GM19351 (cell line): ENCODE measurements at regions not wholly inside any gene's neighbourhood (a gene's known extent, or its start where the extent isn't known, plus 50 kb on each side); places are given as distances from the start of the nearest gene placed in this dataset.
"Not testable (repeated sequence)": the region's sequence is repeated elsewhere in the genome, so short reads cannot be mapped to it uniquely, and the experiment has no call there.

ENCODE experiments used
- ATAC-seq: cut with Tn5 transposase; IDR thresholded peaks from one replicate; pipeline ENCODE4 v1.9.1; 2021; ENCODE audit warnings: mild to moderate bottlenecking, moderate library complexity; ENCODE audit not compliant: unreplicated experiment

GRCh38 chr12:93078577-93078976 is 149.5 kb upstream of the EEA1 start:
- ATAC-seq = no peak

DNA sequence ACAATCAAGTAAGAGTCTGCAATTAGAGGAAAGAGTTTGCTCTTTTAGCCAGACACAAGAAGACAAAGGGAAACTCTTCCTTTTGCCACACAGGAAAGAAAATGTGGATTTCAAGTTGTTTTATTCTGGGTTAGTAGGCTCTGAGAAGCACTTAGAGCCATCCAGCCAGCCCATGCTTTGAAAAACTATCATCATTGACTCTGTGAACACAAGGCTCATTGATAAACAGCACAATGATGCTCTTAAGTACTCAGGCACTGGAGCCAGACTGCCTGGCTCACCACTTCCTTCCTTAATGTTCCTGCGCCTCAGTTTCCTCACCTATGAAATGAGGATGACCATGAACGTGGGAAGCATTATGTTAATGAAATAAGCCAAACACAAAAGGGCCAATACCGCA is 150.2 kb upstream of the EEA1 start:
- no peak for ATAC-seq

GRCh38 chr12:93079976-93080375 is 150.9 kb upstream of the EEA1 start:
- no peak for ATAC-seq

DNA sequence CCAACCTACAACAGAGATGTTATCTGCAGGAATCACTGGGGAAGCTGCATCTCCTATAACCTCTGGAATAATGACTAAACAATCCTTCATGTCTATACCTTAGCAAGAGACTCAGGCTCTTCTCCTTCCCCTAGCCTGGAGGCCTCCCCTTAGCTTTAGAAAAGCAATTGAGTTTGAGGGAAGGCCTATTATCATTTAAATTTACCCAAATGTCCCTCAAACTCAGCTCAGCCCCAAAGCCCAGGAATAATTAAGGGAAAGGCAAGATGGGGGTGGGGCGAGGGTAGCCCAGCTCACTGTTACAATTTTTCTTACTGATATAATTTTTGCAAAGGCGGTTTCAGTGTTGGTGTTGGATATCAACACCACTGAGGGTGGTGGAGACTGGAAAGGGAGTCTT is 151.4 kb upstream of the EEA1 start:
- no peak for ATAC-seq

- ATAC-seq = no peak
Observed at GRCh38 chr12:93080994-93081809, 152.1 kb upstream of the EEA1 start.

- ATAC-seq = no peak
Observed at GRCh38 chr12:93081810-93082165, 152.7 kb upstream of the EEA1 start.

- ATAC-seq = no peak
Observed at GRCh38 chr12:93085383-93086287, 156.5 kb upstream of the EEA1 start.

- ATAC-seq = no peak
Observed at GRCh38 chr12:93086288-93086727, 157.2 kb upstream of the EEA1 start.

DNA sequence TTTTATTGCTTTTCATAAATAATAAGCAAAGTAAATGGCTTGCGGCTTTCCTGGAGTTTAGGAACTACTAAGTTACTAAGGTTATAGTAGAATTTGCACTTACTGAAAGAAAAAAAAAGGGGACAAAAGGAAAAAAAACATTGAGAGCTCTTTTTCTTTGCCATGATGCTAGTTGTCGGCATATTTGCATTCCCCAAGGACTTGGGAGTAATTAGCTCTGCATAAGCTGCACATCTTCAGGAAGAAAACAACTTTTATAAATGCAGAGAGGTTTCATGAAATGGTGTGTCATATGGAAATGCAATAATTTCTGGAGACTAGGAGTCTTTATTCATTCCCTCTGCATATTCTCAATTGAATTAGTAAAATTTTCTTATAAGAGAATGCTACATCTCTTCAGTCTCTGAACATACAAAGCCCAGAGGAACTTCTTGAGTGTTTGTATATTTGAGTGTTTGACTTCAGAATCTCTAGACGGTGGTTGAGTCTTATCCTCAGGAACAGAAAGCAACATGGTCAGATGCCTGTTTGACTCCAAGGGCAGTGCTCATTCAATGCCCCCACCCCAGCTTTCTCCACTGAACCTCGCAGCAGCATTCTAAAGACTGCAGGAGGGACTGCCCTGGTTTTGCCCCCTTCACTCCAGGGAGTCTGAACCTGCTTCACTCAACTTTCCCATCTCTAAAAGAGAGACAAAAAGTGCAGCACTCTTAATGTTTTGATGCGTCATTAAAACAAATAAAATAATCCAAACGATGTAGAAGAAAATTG is 158.9 kb upstream of the EEA1 start:
- ATAC-seq = no peak

DNA sequence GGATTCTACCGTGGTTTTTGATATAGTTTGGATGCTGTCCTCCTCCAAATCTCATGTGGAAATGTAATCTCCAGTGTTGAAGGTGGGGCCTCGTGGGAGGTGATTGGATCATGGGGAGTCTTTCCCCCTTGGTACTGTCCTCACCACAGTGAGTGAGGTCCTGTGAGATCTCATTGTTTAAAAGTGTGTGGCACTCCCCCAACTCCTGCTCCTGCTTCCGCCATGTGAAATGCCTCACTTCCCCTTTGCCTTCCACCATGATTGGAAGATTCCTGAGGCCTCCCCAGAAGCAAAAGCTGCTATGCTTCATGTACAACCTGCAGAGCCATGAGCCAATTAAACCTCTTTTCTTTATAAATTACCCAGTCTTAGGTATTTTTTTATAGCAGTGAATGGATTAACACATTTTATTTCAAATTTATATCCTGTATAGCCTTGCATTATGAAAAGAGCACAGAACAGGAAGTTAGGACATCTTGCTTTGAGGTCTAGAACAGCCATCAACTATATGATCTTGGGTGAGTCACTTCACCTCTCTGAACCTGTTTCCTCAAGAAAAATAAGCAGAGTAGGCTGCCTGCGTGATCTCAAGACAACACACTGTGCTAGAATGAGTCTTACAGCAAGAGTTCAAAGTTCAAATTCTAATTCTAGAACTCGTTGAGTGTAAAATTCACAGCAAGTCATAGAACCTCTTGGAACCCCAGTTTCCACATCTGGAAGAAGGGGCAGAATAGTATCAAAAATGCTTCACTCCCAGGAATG is 160.9 kb upstream of the EEA1 start:
- ATAC-seq = peak; percentile 66

DNA sequence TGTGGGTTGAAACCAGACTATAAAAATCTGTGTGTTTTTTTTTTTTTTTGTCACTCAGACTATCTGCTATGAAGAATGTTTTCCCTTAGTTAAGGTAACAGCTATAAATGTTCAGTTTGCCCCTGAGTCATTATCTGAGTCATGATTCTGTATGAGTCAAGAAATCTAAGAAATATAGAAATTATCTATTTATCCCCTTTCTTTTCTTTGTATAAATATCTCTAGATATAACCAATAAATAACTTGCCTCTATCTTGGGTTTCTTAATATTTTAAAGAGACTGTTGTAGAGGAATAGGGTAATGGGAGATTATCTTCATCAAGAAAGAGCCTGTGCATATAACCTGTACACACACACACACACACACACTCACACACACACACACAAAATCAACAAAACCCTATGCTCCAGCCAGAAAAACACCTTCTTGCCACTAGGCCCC is 161.7 kb upstream of the EEA1 start:
- ATAC-seq = no peak

GRCh38 chr12:93091886-93092648 is 163.0 kb upstream of the EEA1 start:
- no peak for ATAC-seq

GRCh38 chr12:93092649-93092945 is 163.5 kb upstream of the EEA1 start:
- ATAC-seq = no peak

- no peak for ATAC-seq
Observed at GRCh38 chr12:93093243-93093642, 164.1 kb upstream of the EEA1 start.

DNA sequence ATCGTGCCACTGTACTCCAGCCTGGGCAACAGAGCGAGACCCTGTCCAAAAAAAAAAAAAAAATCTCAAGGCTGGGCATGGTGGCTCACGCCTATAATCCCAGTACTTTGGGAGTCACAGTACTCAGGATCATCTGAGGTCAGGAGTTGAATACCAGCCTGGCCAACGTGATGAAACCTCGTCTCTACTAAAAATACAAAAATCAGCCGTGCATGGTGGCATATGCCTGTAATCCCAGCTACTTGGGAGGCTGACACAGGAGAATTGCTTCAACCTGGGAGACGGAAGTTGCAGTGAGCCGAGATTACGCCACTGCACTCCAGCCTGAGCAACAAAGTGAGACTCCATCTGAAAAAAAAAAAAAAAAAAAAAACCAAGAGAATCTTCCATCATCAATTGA is 165.1 kb upstream of the EEA1 start:
- ATAC-seq = not testable (repeated sequence)

DNA sequence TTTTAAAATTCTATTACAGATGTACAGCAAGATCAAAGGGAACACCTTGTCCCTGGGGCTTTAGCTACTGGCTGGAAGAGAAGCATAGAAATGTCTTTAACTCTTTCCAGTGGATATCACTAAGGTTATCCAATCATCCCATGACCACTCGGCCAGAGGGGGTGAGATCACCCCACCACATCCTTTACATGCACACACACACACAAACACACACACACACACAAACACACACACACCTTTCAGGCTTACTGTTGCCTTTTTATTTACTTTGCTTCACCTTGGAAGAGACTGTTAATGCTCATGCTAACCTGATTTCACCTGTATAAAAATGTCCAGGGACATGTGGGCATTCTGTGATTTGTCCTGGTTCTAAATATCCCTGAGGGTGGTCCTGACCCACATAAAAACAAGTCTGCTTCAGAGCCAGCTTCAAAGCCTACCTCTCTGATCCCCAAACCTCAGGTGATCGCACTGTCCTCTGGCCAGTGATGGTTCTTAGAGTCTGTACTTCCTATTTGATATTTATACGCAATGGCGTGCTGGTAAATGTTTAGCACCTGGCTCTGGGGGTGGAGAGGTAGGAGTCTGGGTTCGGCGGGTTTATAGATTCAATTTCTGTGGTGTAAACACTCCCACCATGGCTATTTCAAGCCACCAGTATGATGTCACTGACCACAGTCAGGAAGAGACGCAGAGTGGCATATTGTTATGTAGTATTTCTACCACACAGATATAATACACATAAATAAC is 166.1 kb upstream of the EEA1 start:
- ATAC-seq = peak; percentile 95

- ATAC-seq = no peak
Observed at GRCh38 chr12:93097417-93097816, 168.3 kb upstream of the EEA1 start.

GRCh38 chr12:93098077-93098476 is 169.0 kb upstream of the EEA1 start:
- ATAC-seq = peak; percentile 43

GRCh38 chr12:93099792-93100191 is 170.7 kb upstream of the EEA1 start:
- ATAC-seq = no peak
